ENCODE measurements at regions not wholly inside any gene's neighbourhood (a gene's known extent, or its start where the extent isn't known, plus 50 kb on each side); places are given as distances from the start of the nearest gene placed in this dataset.
"Not testable (repeated sequence)": the region's sequence is repeated elsewhere in the genome, so short reads cannot be mapped to it uniquely, and the experiment has no call there.

DNA sequence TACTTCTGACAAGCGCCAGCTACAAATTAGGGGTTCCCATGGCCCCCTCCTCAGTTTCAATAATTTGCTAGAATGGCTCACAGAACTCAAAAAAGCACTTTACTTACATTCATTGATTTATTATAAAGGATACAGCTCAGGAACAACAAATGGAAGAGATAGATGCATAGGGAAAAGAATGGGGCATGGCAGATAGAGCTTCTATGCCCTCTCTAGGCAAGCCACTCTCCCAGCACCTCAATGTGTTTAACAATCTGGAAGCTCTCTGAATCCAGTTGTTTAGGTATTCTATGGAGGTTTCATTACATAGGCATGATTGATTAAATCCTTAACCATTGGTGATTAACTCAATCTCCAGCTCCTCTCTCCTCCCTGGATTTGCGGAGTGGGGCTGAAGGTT is 184.5 kb upstream of the DAAM1 start:
- Histone ChIP-seq H3K27ac (no peak overlapping the region), H3K4me3 (no peak overlapping the region), H3K27me3 (replicated peaks; ENCODE audit: insufficient read depth) (no peaks in the 10 kb centered on the region), H3K36me3 (no peaks in the 10 kb centered on the region), H3K9me3 (no peaks in the 10 kb centered on the region), H3K4me1 (replicated peaks) (no peaks in the 10 kb centered on the region)
- no peak for DNase-seq (ENCODE audit: low spot score)
- intact Hi-C loops (cut with DNase I) = no loop called here
- 98% methylated on average over 2 of the region's 2 CpGs for WGBS
- no peak for TF ChIP-seq POLR2AphosphoS5 (IDR thresholded peaks at IDR 0.05)
- TF ChIP-seq, protein P1, sequence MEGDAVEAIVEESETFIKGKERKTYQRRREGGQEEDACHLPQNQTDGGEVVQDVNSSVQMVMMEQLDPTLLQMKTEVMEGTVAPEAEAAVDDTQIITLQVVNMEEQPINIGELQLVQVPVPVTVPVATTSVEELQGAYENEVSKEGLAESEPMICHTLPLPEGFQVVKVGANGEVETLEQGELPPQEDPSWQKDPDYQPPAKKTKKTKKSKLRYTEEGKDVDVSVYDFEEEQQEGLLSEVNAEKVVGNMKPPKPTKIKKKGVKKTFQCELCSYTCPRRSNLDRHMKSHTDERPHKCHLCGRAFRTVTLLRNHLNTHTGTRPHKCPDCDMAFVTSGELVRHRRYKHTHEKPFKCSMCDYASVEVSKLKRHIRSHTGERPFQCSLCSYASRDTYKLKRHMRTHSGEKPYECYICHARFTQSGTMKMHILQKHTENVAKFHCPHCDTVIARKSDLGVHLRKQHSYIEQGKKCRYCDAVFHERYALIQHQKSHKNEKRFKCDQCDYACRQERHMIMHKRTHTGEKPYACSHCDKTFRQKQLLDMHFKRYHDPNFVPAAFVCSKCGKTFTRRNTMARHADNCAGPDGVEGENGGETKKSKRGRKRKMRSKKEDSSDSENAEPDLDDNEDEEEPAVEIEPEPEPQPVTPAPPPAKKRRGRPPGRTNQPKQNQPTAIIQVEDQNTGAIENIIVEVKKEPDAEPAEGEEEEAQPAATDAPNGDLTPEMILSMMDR (IDR thresholded peaks at IDR 0.05) = no peak
- TF ChIP-seq POLR2A (IDR thresholded peaks at IDR 0.05) = no peak

DNA sequence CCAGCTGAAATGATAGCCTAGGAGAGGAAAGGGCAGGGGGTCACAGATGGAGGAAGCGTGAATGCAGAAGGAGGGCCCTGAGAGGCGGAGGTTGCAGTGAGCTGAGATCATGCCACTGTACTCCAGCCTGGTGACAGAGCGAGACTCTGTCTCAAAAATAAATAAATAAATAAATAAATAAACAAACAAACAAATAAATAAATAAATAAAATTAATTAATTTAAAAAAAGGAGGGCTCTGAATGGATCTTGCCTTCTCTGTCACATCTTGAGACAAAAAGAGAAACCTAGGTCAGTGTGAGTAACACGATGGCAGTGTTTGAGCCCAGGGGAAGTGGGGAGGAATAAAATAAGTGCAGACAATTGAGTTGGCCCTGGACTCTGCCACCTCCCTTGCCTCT is 182.3 kb upstream of the DAAM1 start:
- intact Hi-C loops (cut with DNase I); H3K27me3 ChIP-seq (replicated peaks; ENCODE audit: insufficient read depth); H3K36me3 ChIP-seq; H3K4me3 ChIP-seq; H3K9me3 ChIP-seq; H3K27ac ChIP-seq; H3K4me1 ChIP-seq (replicated peaks); DNase-seq (ENCODE audit: low spot score): not testable (repeated sequence)
- WGBS = 80% methylated on average over 4 of the region's 4 CpGs

DNA sequence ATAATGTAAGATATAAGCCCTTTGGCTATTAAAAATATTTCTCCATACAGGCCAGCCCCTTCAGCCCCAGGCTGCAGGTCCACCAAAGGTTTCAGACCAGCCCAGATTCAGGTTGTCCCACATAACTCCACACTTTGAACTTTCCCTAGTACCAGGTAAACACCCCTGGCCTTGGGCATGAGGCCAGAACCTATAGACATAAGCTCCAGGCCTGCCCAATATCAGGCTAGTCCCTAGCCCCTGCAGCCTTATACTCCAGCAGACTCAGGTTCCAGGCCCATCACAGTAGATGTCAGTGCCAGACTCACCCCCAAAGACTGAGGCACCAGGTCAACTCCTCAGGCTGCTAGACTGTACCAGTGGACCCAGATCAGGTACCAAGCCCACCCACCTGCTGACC is 178.5 kb upstream of the DAAM1 start:
- no peaks in the 10 kb centered on the region for H3K4me1 ChIP-seq (replicated peaks)
- intact Hi-C loops (cut with DNase I) = no loop called here
- TF ChIP-seq POLR2A (IDR thresholded peaks at IDR 0.05) = no peak
- no peak for TF ChIP-seq POLR2AphosphoS5 (IDR thresholded peaks at IDR 0.05)
- TF ChIP-seq, protein P1 (IDR thresholded peaks at IDR 0.05) = no peak

DNA sequence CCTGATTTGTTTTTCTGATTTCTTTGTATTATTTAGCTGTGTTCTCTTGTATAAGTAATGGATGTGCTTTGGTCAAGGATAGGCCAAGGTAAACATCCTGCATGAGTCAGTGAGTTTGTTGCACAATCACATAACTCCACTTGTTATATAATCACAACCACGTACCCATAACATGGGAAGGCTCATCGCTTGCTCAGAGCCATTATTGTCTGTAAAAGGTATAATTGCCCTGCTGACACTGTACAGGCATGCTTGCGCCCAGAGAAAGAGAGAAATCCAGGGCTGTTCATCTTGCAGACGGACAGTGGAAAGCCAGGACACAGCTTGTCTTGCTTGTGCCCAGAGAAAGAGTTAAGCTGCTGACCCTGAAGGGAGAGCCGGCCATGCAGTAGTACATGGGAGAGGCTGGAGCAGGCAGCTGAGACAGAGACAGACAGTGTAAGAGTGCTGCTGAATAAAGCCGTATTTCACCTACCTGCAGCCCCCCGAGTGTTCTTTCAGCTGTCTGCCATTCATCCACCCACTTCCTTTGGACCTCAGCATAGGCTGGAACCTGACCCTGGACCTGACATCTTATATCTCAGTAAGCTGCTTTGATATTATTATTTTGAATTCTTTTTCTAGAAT is 174.7 kb upstream of the DAAM1 start:
- Histone ChIP-seq H3K4me1 (replicated peaks) (no peaks in the 10 kb centered on the region), H3K9me3 (no peaks in the 10 kb centered on the region), H3K36me3 (no peaks in the 10 kb centered on the region), H3K27me3 (replicated peaks; ENCODE audit: insufficient read depth) (no peaks in the 10 kb centered on the region), H3K4me3 (no peak overlapping the region), H3K27ac (no peak overlapping the region)
- 91% methylated on average over 7 of the region's 7 CpGs for WGBS
- no peak for DNase-seq (ENCODE audit: low spot score)
- intact Hi-C loops (cut with DNase I) = no loop called here
- TF ChIP-seq POLR2A (IDR thresholded peaks at IDR 0.05) = no peak

More for the DNA sequence above, 178.5 kb upstream of the DAAM1 start:
- Histone ChIP-seq H3K9me3 (no peaks in the 10 kb centered on the region), H3K4me3 (no peak overlapping the region), H3K27me3 (replicated peaks; ENCODE audit: insufficient read depth) (no peaks in the 10 kb centered on the region), H3K27ac (no peak overlapping the region), H3K36me3 (no peaks in the 10 kb centered on the region)
- no peak for DNase-seq (ENCODE audit: low spot score)

DNA sequence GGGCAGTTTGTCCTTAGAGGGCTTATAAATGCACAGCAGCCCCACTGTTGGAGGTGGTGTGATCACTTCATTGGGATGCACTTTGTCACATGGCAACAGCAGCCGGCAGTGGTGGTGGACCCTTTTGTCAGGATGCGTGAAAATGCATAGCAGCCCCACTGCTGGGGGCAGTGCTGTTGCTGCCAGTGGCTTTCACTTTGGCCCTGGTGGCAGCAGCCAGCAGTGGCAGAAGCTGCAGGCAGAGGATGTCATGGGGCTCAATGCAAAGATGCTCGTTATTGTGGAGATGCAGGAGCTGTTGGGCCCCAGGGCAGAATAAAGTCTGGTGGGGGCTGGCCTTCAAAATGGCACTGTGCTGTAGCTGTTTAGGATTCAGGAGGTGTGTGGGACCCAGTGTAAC is 173.0 kb upstream of the DAAM1 start:
- Histone ChIP-seq H3K36me3 (no peaks in the 10 kb centered on the region), H3K9me3 (no peaks in the 10 kb centered on the region), H3K4me3 (no peak overlapping the region), H3K4me1 (replicated peaks) (no peaks in the 10 kb centered on the region), H3K27ac (no peak overlapping the region), H3K27me3 (replicated peaks; ENCODE audit: insufficient read depth) (no peaks in the 10 kb centered on the region)
- no peak for DNase-seq (ENCODE audit: low spot score)
- no peak for TF ChIP-seq POLR2AphosphoS5 (IDR thresholded peaks at IDR 0.05)
- TF ChIP-seq, protein P1 (IDR thresholded peaks at IDR 0.05) = no peak
- TF ChIP-seq POLR2A (IDR thresholded peaks at IDR 0.05) = no peak
- intact Hi-C loops (cut with DNase I) = no loop called here
- 89% methylated on average over 3 of the region's 3 CpGs for WGBS

DNA sequence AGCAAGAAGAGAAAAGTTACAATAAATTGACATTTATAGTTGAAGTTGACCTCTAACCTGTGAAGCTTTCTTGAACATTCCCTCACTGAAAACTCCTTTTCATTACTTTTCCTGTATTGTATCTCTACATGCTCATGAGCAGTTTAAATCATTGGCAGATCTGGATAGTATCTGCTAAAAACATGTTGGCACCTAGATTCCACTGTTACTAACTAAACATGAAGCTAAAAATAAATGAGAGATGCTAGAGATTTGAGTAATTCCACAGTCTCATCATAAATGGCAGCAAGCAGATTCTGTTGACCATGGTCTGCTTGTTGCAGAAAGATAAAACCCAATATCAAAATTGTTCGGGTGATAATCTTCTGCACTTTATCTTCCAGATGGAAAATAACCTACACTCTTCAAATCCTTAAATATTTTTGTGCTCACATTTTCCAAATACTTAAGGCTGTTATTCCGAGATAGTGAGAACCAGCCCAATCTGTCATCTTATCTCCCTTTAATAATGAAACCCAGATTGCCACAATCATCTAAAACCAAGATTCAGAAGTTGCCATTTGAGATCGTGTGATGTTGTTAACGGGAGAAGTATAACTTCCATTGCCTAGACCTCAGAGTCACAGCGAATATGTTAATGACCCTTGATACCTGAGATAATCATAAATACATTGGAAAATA is 171.0 kb upstream of the DAAM1 start:
- 82% methylated on average over 5 of the region's 5 CpGs for WGBS

More for the DNA sequence above, 171.0 kb upstream of the DAAM1 start:
- Histone ChIP-seq H3K27me3 (replicated peaks; ENCODE audit: insufficient read depth) (no peaks in the 10 kb centered on the region), H3K36me3 (no peaks in the 10 kb centered on the region), H3K4me1 (replicated peaks) (no peaks in the 10 kb centered on the region), H3K27ac (no peak overlapping the region), H3K9me3 (no peaks in the 10 kb centered on the region), H3K4me3 (no peak overlapping the region)
- intact Hi-C loops (cut with DNase I) = no loop called here
- TF ChIP-seq POLR2AphosphoS5 (IDR thresholded peaks at IDR 0.05) (no peak), POLR2A (IDR thresholded peaks at IDR 0.05) (no peak)
- TF ChIP-seq, protein P1 (IDR thresholded peaks at IDR 0.05) = no peak
- DNase-seq (ENCODE audit: low spot score) = no peak

Measured in prostate gland (tissue), 2 donors.